ENCODE measurements at regions not wholly inside any gene's neighbourhood (a gene's known extent, or its start where the extent isn't known, plus 50 kb on each side); places are given as distances from the start of the nearest gene placed in this dataset.

DNA sequence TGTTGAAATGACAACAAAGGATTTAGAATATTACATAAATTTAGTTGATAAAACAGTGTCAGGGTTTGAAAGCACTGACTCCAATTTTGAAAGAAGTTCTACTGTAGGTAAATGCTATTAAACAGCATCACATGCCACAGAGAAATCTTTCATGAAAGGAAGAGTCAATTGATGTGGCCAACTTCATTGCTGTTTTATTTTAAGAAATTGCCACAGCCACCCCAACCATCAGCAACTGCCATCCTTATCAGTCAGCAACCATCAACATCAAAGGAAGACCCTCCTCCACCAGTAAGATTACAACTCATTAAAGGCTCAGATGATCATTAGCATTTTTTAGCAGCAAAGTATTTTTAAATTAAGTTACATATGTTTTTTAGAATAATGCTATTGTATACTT is 54.6 kb upstream of the RAB9B start:
- no peaks in the 10 kb centered on the region for H3K27me3 ChIP-seq
- H3K4me1 ChIP-seq, result no peaks in the 10 kb centered on the region
- H3K4me3 ChIP-seq, result no peak overlapping the region
- ATAC-seq (ENCODE audit: low FRiP score in 2 of 2) (no peak), DNase-seq (no peak)
- no peaks in the 10 kb centered on the region for H3K36me3 ChIP-seq
- TF ChIP-seq EP300 (IDR thresholded peaks at IDR 0.05) (no peak), POLR2A (IDR thresholded peaks at IDR 0.05) (no peak), POLR2AphosphoS5 (IDR thresholded peaks at IDR 0.05) (no peak)
- TF ChIP-seq, protein P1, sequence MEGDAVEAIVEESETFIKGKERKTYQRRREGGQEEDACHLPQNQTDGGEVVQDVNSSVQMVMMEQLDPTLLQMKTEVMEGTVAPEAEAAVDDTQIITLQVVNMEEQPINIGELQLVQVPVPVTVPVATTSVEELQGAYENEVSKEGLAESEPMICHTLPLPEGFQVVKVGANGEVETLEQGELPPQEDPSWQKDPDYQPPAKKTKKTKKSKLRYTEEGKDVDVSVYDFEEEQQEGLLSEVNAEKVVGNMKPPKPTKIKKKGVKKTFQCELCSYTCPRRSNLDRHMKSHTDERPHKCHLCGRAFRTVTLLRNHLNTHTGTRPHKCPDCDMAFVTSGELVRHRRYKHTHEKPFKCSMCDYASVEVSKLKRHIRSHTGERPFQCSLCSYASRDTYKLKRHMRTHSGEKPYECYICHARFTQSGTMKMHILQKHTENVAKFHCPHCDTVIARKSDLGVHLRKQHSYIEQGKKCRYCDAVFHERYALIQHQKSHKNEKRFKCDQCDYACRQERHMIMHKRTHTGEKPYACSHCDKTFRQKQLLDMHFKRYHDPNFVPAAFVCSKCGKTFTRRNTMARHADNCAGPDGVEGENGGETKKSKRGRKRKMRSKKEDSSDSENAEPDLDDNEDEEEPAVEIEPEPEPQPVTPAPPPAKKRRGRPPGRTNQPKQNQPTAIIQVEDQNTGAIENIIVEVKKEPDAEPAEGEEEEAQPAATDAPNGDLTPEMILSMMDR (IDR thresholded peaks at IDR 0.05), result no peak
- H3K27ac ChIP-seq, result no peak overlapping the region
- H3K9me3 ChIP-seq, result no peaks in the 10 kb centered on the region

DNA sequence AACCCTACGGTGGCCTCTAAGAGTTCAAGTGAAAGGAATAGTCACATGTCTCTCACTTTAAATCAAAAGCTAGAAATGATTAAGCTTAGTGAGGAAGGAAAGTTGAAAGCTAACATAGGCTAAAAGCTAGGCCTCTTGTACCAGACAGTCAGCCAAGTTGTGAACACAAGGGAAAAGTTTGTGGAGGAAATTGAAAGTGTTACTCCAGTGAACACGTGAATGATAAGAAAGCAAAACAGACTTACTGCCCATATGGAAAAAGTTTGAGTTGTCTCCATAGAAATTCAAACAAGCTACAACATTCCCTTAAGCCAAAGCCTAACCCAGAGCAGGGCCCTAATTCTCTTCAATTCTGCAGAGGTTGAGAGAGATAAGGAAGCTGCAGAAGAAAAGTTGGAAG is 51.5 kb upstream of the RAB9B start:
- Histone ChIP-seq H3K27ac (no peak overlapping the region), H3K36me3 (no peaks in the 10 kb centered on the region), H3K27me3 (no peaks in the 10 kb centered on the region), H3K4me1 (no peaks in the 10 kb centered on the region), H3K4me3 (no peak overlapping the region), H3K9me3 (no peaks in the 10 kb centered on the region)
- no peak for TF ChIP-seq POLR2AphosphoS5 (IDR thresholded peaks at IDR 0.05)
- TF ChIP-seq POLR2A (IDR thresholded peaks at IDR 0.05), result no peak
- TF ChIP-seq EP300 (IDR thresholded peaks at IDR 0.05), result no peak
- TF ChIP-seq, protein P1 (IDR thresholded peaks at IDR 0.05), result no peak
- DNase-seq (no peak), ATAC-seq (ENCODE audit: low FRiP score in 2 of 2) (no peak)
- 55 to 58% methylated on average over 2 of the region's 2 CpGs for WGBS, 2 donors

DNA sequence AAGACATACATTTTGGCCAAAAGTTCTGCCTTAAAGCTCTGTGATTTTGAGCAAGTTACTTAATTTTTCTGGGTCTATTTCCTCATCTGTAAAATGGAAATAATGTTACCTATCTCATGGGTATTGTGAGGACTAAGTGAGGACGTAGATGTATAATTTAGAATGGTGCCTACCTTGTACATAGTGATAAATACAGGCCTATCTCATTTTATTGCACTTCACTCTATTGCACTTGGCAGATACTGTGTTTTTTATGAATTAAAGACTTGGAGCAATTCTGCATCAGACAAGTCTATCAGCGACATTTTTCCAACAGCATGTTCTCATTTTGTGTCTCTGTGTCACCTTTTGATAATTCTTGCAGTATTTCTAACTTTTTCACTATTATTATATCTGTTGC is 50.9 kb upstream of the RAB9B start:
- H3K27me3 ChIP-seq, result no peaks in the 10 kb centered on the region
- DNase-seq (no peak), ATAC-seq (ENCODE audit: low FRiP score in 2 of 2) (no peak)
- H3K4me3 ChIP-seq, result no peak overlapping the region
- no peaks in the 10 kb centered on the region for H3K36me3 ChIP-seq
- H3K27ac ChIP-seq, result no peak overlapping the region
- no peaks in the 10 kb centered on the region for H3K4me1 ChIP-seq
- H3K9me3 ChIP-seq, result no peaks in the 10 kb centered on the region
- 61 to 93% methylated on average over 2 of the region's 2 CpGs for WGBS, 2 donors
- TF ChIP-seq, protein P1 (IDR thresholded peaks at IDR 0.05), result no peak
- TF ChIP-seq POLR2AphosphoS5 (IDR thresholded peaks at IDR 0.05), result no peak

Measured in upper lobe of left lung (tissue), 6 donors.